H9 (cell line): ENCODE measurements at regions not wholly inside any gene's neighbourhood (a gene's known extent, or its start where the extent isn't known, plus 50 kb on each side); places are given as distances from the start of the nearest gene placed in this dataset.

ENCODE experiments used
- DNase-seq: peaks from one replicate; pipeline ENCODE4 v3.0.0-alpha.2; 2017
- H2AFZ ChIP-seq: one replicate; pipeline ENCODE4 v1.6.1; 2013; ENCODE audit warnings: mild to moderate bottlenecking, low read length, control low read depth, moderate library complexity
- H2AK5ac ChIP-seq: 2 replicates; pipeline ENCODE4 v1.6.1; 2013; ENCODE audit warnings: low read length, control low read depth, mixed read lengths; ENCODE audit not compliant: insufficient read length
- H2BK120ac ChIP-seq: one replicate; pipeline ENCODE4 v1.6.1; 2013; ENCODE audit warnings: low read depth, mild to moderate bottlenecking, low read length, control low read depth, inconsistent platforms; ENCODE audit not compliant: poor library complexity, severe bottlenecking
- H2BK12ac ChIP-seq: 2 replicates; pipeline ENCODE4 v1.6.1; 2013; ENCODE audit warnings: low read length, control low read depth, mixed read lengths, low read depth; ENCODE audit not compliant: insufficient read length
- H2BK15ac ChIP-seq: 2 replicates; pipeline ENCODE4 v1.6.1; 2013; ENCODE audit warnings: low read depth, low read length, control low read depth
- H2BK20ac ChIP-seq: one replicate; pipeline ENCODE4 v1.6.1; 2013; ENCODE audit warnings: low read depth, mild to moderate bottlenecking, low read length, control low read depth, inconsistent platforms; ENCODE audit not compliant: poor library complexity, severe bottlenecking
- H2BK5ac ChIP-seq: 2 replicates; pipeline ENCODE4 v1.6.1; 2013; ENCODE audit warnings: low read length, control low read depth, mixed read lengths; ENCODE audit not compliant: insufficient read length
- H3K14ac ChIP-seq: 2 replicates; pipeline ENCODE4 v1.6.1; 2013; ENCODE audit warnings: low read length, control low read depth; ENCODE audit not compliant: insufficient read depth
- H3K18ac ChIP-seq: 2 replicates; pipeline ENCODE4 v1.6.1; 2013; ENCODE audit warnings: low read depth, mild to moderate bottlenecking, mixed read lengths, low read length, control low read depth; ENCODE audit not compliant: insufficient read length
- H3K23ac ChIP-seq: 2 replicates; pipeline ENCODE4 v1.6.1; 2013; ENCODE audit warnings: low read length, control low read depth, mixed read lengths, low read depth; ENCODE audit not compliant: insufficient read length
- H3K23me2 ChIP-seq: 2 replicates; pipeline ENCODE4 v1.6.1; 2013; ENCODE audit warnings: low read depth, mild to moderate bottlenecking, mixed read lengths, low read length, control low read depth; ENCODE audit not compliant: insufficient read length, poor library complexity, severe bottlenecking
- H3K27ac ChIP-seq: 2 replicates; pipeline ENCODE4 v1.5.1; 2013; ENCODE audit warnings: low read length, control low read depth, mixed read lengths, low read depth; ENCODE audit not compliant: insufficient read length
- H3K27me3 ChIP-seq: 2 replicates; pipeline ENCODE4 v1.6.1; 2013; ENCODE audit warnings: low read length, control low read depth, inconsistent platforms; ENCODE audit not compliant: insufficient read depth
- H3K4ac ChIP-seq: 2 replicates; pipeline ENCODE4 v1.6.1; 2013; ENCODE audit warnings: low read depth, mild to moderate bottlenecking, control low read depth, inconsistent platforms, low read length, moderate library complexity
- H3K4me1 ChIP-seq: 2 replicates; pipeline ENCODE4 v1.6.1; 2013; ENCODE audit warnings: low read length, control low read depth, inconsistent platforms; ENCODE audit not compliant: insufficient read depth
- H3K4me2 ChIP-seq: 2 replicates; pipeline ENCODE4 v1.6.1; 2013; ENCODE audit warnings: low read length, control low read depth, mixed read lengths; ENCODE audit not compliant: insufficient read length, insufficient read depth
- H3K56ac ChIP-seq: 2 replicates; pipeline ENCODE4 v1.6.1; 2013; ENCODE audit warnings: low read depth, mild to moderate bottlenecking, mixed read lengths, low read length, control low read depth; ENCODE audit not compliant: insufficient read length
- H3K79me1 ChIP-seq: 2 replicates; pipeline ENCODE4 v1.6.1; 2013; ENCODE audit warnings: low read depth, mild to moderate bottlenecking, moderate library complexity, low read length, control low read depth, inconsistent platforms; ENCODE audit not compliant: insufficient read depth, poor library complexity, severe bottlenecking
- H3K79me2 ChIP-seq: 2 replicates; pipeline ENCODE4 v1.6.1; 2013; ENCODE audit warnings: low read length, control low read depth, inconsistent platforms; ENCODE audit not compliant: insufficient read depth
- H3K9ac ChIP-seq: 2 replicates; pipeline ENCODE4 v1.6.1; 2013; ENCODE audit warnings: low read length, control low read depth, mixed read lengths; ENCODE audit not compliant: insufficient read length; ENCODE audit errors: extremely low read depth
- H3K9me3 ChIP-seq: one replicate; pipeline ENCODE4 v1.6.1; 2013; ENCODE audit warnings: low read depth, low read length, inconsistent platforms; ENCODE audit not compliant: control insufficient read depth
- H3T11ph ChIP-seq: one replicate; pipeline ENCODE4 v1.6.1; 2013; ENCODE audit warnings: mild to moderate bottlenecking, low read length, control low read depth, inconsistent platforms
- H4K20me1 ChIP-seq: one replicate; pipeline ENCODE4 v1.6.1; 2013; ENCODE audit not compliant: control insufficient read depth, insufficient read length, insufficient read depth
- H4K5ac ChIP-seq: 2 replicates; pipeline ENCODE4 v1.6.1; 2013; ENCODE audit warnings: low read depth, mild to moderate bottlenecking, mixed read lengths, low read length, control low read depth; ENCODE audit not compliant: insufficient read length
- H4K8ac ChIP-seq: replicated peaks from 2 replicates; pipeline ENCODE4 v1.6.1; 2013; ENCODE audit warnings: low read length, control low read depth, mixed read lengths, low read depth; ENCODE audit not compliant: insufficient read length
- H4K91ac ChIP-seq: 2 replicates; pipeline ENCODE4 v1.6.1; 2013; ENCODE audit warnings: low read depth, mild to moderate bottlenecking, moderate library complexity, mixed read lengths, low read length, control low read depth; ENCODE audit not compliant: insufficient read length
- H3K27ac Mint-ChIP-seq, 3 experiments: 2 replicates in 2 of 3; 3 replicates in 1 of 3; pipeline ENCODE4 v1.8.0; 2020 to 2021; ENCODE audit warnings: mixed read lengths in 3 of 3, mild to moderate bottlenecking in 1 of 3, moderate library complexity in 1 of 3
- H3K27me3 Mint-ChIP-seq: 2 replicates; pipeline ENCODE4 v1.8.0; 2021; ENCODE audit warnings: low read depth, mild to moderate bottlenecking, moderate library complexity, mixed read lengths
- H3K36me3 Mint-ChIP-seq, 3 experiments: 2 replicates in 2 of 3; 3 replicates in 1 of 3; pipeline ENCODE4 v1.8.0; 2020 to 2021; ENCODE audit warnings: low read depth in 3 of 3, mixed read lengths in 3 of 3; ENCODE audit not compliant: insufficient read depth in 1 of 3
- H3K4me1 Mint-ChIP-seq, 2 experiments: 2 replicates each; pipeline ENCODE4 v1.8.0; 2020; ENCODE audit warnings: mixed read lengths in 2 of 2
- H3K4me3 Mint-ChIP-seq, 2 experiments: 2 replicates in 1 of 2; 3 replicates in 1 of 2; pipeline ENCODE4 v1.8.0; 2020 to 2021; ENCODE audit warnings: mild to moderate bottlenecking in 2 of 2, mixed read lengths in 2 of 2, moderate library complexity in 1 of 2
- H3K9me3 Mint-ChIP-seq, 2 experiments: 2 replicates in 1 of 2; 3 replicates in 1 of 2; pipeline ENCODE4 v1.8.0; 2020; ENCODE audit warnings: mild to moderate bottlenecking in 2 of 2, mixed read lengths in 2 of 2, moderate library complexity in 1 of 2
- WGBS: extraction: QIAGEN DNeasy Blood & Tissue Kit; methylation state at CpG from one replicate; pipeline ENCODE4 v1.1.7; 2013; ENCODE audit warnings: missing lambda C conversion rate, low lambda C conversion rate, mixed read lengths; ENCODE audit not compliant: insufficient read length; ENCODE audit errors: extremely low coverage; 5-methylcytosine and 5-hydroxymethylcytosine counted together
- TF ChIP-seq, protein P1 (sequence below): fragments of 200-600 bp; sonication (generic); conservative IDR thresholded peaks from 3 replicates; pipeline ENCODE4 v1.8.0; 2021; ENCODE audit warnings: antibody characterized with exemption, mild to moderate bottlenecking

- H3K9me3 ChIP-seq, result no peaks in the 10 kb centered on the region
- Mint-ChIP-seq H3K9me3 (no peaks in the 10 kb centered on the region), H3K36me3 (no peaks in the 10 kb centered on the region), H3K27ac (no peak overlapping the region), H3K4me1 (no peaks in the 10 kb centered on the region), H3K4me3 (no peak overlapping the region), H3K27me3 (peaks cover 10% of the 10 kb centered on the region)
- H4K5ac ChIP-seq, result no peak overlapping the region
- H3K9ac ChIP-seq, result no peak overlapping the region
- H4K8ac ChIP-seq, result no peak overlapping the region
- no peak overlapping the region for H2AFZ ChIP-seq
- no peak overlapping the region for H2BK120ac ChIP-seq
- DNase-seq, result no peak
- no peaks in the 10 kb centered on the region for H3K79me2 ChIP-seq
- no peak overlapping the region for H3K14ac ChIP-seq
- H4K91ac ChIP-seq, result no peak overlapping the region
- no peaks in the 10 kb centered on the region for H3K27me3 ChIP-seq
- no peaks in the 10 kb centered on the region for H4K20me1 ChIP-seq
- no peak overlapping the region for H3K27ac ChIP-seq
- TF ChIP-seq, protein P1, sequence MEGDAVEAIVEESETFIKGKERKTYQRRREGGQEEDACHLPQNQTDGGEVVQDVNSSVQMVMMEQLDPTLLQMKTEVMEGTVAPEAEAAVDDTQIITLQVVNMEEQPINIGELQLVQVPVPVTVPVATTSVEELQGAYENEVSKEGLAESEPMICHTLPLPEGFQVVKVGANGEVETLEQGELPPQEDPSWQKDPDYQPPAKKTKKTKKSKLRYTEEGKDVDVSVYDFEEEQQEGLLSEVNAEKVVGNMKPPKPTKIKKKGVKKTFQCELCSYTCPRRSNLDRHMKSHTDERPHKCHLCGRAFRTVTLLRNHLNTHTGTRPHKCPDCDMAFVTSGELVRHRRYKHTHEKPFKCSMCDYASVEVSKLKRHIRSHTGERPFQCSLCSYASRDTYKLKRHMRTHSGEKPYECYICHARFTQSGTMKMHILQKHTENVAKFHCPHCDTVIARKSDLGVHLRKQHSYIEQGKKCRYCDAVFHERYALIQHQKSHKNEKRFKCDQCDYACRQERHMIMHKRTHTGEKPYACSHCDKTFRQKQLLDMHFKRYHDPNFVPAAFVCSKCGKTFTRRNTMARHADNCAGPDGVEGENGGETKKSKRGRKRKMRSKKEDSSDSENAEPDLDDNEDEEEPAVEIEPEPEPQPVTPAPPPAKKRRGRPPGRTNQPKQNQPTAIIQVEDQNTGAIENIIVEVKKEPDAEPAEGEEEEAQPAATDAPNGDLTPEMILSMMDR, result no peak
- no peak overlapping the region for H2BK5ac ChIP-seq
- H3K4me1 ChIP-seq, result no peaks in the 10 kb centered on the region
- H2BK20ac ChIP-seq, result no peak overlapping the region
- no CpG with 5 or more reads among the region's 3 CpGs for WGBS
- H3T11ph ChIP-seq, result no peak overlapping the region
- no peak overlapping the region for H3K23ac ChIP-seq
- no peaks in the 10 kb centered on the region for H3K79me1 ChIP-seq
- no peak overlapping the region for H3K4ac ChIP-seq
- H3K18ac ChIP-seq, result no peak overlapping the region
- H2AK5ac ChIP-seq, result no peak overlapping the region
- H3K23me2 ChIP-seq, result no peaks in the 10 kb centered on the region
- H2BK15ac ChIP-seq, result no peak overlapping the region
- no peak overlapping the region for H2BK12ac ChIP-seq
- no peak overlapping the region for H3K4me2 ChIP-seq
- no peak overlapping the region for H3K56ac ChIP-seq
Observed at GRCh38 chr10:8229153-8229552, 174.7 kb downstream of the GATA3 start.
